ENCODE measurements at regions not wholly inside any gene's neighbourhood (a gene's known extent, or its start where the extent isn't known, plus 50 kb on each side); places are given as distances from the start of the nearest gene placed in this dataset.
"Not testable (repeated sequence)": the region's sequence is repeated elsewhere in the genome, so short reads cannot be mapped to it uniquely, and the experiment has no call there.

DNA sequence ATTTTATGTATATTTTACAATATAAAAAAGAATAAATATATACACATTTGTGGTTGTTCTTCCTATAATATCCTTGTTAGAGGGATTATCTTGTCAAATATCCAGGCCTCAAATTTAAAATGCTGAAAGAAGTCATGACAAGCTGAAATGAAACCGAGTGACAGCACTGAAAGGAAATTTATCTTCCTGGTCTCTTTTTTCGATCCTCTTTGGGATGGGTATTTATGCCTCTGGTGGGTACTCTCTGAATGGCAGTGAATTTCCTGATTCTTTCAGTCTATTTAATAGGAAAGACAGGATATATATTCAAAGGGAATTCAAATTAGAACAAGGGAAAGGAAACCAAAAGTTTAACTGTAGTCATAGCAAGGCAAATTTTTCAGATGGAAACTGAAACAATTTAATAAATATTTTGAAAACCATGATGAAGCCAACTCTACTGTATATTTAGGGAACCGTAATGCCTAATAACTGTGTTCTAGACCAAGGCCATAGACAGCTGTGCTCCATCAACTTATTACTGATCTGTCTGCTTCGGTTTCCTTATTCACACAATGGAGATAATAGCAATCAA, 97.9 kb downstream of the DLEU7 start:
- no peak for DNase-seq

- DNase-seq = no peak
Observed at GRCh38 chr13:50747737-50748350, 95.6 kb downstream of the DLEU7 start.

- not testable (repeated sequence) for DNase-seq
Observed at GRCh38 chr13:50753221-50753620, 90.3 kb downstream of the DLEU7 start.

DNA sequence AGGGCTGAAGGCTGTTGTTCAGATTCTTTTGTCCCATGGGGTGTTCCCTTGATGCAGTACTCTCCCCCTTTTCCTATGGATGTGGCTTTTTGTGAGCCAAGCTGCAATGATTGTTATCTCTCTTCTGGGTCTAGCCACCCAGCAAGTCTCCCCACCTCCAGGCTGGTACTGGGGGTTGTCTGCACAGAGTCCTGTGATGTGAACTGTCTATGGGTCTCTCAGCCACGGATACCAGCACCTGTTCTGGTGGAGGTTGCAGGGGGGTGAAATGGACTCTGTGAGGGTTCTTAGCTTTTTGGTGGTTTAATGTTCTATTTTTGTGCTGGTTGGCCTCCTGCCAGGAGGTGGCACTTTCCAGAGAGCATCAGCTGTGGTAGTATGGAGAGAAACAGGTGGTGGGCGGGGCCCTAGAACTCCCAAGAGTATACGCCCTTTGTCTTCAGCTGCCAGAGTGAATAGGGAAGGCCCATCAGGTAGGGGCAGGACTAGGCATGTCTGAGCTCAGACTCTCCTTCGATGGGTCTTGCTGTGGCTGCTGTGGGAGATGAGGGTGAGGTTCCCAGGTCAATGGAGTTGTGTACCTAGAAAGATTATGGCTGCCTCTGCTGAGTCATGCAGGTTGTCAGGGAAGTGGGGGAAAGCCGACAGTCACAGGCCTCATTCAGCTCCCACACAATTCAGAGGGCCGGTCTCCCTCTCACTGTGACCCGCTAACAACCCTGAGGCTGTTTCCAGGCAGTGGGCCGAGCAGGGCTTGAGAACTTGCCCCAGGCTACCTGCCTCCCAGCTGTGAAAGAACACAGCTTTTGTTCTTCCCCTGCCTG, 87.4 kb downstream of the DLEU7 start:
- not testable (repeated sequence) for DNase-seq

- no peak for DNase-seq
Observed at GRCh38 chr13:50757008-50757407, 86.5 kb downstream of the DLEU7 start.

DNA sequence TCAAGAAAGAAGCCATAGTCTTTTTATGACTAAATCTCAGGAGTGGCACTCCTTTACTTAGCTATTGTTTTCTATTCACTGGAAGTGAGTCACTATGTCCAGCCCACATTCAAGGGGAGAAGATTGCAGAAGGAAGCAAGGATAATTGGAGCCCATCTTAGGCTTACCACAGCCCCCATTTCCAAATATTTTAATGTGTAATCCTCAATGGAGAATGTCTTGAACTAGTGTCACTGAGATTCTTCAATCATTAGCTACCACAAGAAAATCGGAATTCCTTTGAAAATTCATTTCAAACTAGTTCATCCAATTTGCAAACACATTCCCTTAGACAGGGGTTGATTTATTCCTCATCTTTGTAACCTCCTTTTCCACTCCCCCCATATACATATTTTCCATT, 84.7 kb downstream of the DLEU7 start:
- DNase-seq = no peak

DNA sequence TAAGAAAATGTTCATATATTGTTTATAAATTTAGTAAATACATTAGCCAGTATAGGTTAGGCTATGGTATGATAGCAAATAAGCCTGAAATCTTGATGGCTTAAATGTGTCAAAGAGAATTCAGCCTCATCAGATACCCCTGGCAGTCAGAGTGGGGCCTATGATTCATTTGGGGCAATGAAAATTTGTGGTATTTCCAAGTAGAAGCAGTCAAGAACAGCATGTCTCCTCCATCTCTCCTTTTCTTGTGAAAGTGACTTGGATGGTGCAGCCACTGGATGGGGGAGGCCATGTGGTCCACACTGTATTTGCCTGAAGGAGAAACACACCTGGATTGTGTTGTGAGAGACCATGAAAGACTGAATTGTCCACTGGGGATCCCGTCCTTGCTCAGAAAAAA, 82.7 kb downstream of the DLEU7 start:
- no peak for DNase-seq

- no peak for DNase-seq
Observed at GRCh38 chr13:50761406-50761805, 82.1 kb downstream of the DLEU7 start.

- DNase-seq = no peak
Observed at GRCh38 chr13:50762969-50763567, 80.4 kb downstream of the DLEU7 start.

DNA sequence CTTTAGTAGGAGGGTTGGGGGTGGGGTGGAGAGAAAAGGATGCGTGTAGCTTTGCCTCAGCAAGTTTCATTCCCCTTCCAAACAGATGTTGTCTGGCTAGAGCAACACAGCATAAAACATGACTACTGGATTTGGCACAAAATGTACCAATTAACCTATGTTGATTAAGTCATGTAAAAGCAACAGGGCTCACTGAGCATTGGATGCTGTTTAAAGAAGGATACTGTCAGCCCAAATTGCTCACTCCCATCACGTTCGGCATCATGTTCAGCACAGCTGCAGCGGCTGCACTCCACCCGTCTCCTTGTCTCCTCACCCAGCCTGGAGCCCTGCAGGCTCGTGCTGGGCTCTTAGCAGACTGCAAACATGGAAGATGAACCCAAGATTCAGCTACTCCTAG, 77.5 kb downstream of the DLEU7 start:
- no peak for DNase-seq

DNA sequence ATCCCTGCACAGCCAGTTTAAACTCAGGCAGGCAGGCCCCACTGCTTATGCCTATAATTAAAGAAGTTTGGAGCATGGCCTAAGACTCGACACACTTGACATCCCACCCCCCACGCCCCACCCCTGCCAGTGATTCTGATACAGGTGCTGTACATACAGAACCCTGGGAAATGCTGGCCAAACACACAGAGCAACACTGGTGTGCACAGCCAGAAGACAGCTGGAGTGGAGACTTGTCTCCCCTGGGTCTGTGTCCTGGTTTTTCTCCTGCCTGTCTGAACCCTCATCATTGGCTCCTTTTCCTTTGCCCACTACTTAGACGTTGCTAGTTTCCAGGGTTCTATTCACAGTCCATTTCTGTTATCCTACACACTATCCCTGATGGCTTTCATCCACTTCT, 76.8 kb downstream of the DLEU7 start:
- DNase-seq = no peak

DNA sequence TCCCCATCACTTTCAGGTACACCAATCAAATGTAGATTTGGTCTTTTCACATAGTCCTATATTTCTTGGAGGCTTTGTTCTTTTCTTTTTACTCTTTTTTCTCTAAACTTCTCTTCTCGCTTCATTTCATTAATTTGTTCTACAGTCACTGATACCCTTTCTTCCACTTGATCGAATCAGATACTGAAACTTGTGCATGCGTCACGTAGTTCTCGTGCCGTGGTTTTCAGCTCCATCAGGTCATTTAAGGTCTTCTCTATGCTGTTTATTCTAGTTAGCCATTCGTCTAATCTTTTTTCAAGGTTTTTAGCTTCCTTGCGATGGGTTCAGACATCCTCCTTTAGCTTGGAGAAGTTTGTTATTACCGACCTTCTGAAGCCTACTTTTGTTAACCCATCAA, 70.6 kb downstream of the DLEU7 start:
- not testable (repeated sequence) for DNase-seq

Measured in left kidney (tissue), 1 donor.